PC-9 (cell line): ENCODE measurements at regions not wholly inside any gene's neighbourhood (a gene's known extent, or its start where the extent isn't known, plus 50 kb on each side); places are given as distances from the start of the nearest gene placed in this dataset.

ENCODE experiments used
- BruUV-seq: library from RNA; stranded (reverse); fragments of 400-500 nt; replicated peaks from 2 replicates; lab custom pipeline; 2021; lab: Mats Ljungman, UMichigan
- CTCF ChIA-PET: fragments of 300-600 bp; sonication (Branson Sonifier 250); formaldehyde crosslinking; loops from one replicate; lab custom pipeline; 2022; ENCODE audit warnings: antibody characterized with exemption; lab: Charles Lee
- POLR2A ChIA-PET: fragments of 300-600 bp; sonication (Branson Sonifier 250); formaldehyde crosslinking; loops from one replicate; lab custom pipeline; 2022; ENCODE audit warnings: antibody characterized with exemption; ENCODE audit not compliant: unreplicated experiment; lab: Charles Lee
- DNase-seq, 2 experiments: peaks; one replicate each; pipeline versions ENCODE4 v3.0.0 to v3.0.0-alpha.2; 2015 to 2022; ENCODE audit warnings: mixed read lengths in 1 of 2
- H2AFZ ChIP-seq: fragments of 200-600 bp; sonication (generic); 2 replicates; pipeline ENCODE4 v1.8.1; 2017; ENCODE audit warnings: antibody characterized with exemption
- H3F3A ChIP-seq: fragments of 200-600 bp; sonication (generic); 2 replicates; pipeline ENCODE4 v1.8.1; 2017; ENCODE audit warnings: antibody characterized with exemption, mild to moderate bottlenecking, low read depth; ENCODE audit not compliant: insufficient read depth
- H3K27ac ChIP-seq: fragments of 200-600 bp; sonication (generic); 2 replicates; pipeline ENCODE4 v1.6.1; 2016; ENCODE audit warnings: mixed run types
- H3K27me3 ChIP-seq: fragments of 200-600 bp; sonication (generic); 2 replicates; pipeline ENCODE4 v1.6.1; 2016; ENCODE audit warnings: low read depth, mixed run types; ENCODE audit not compliant: insufficient read depth
- H3K36me3 ChIP-seq: fragments of 200-600 bp; sonication (generic); 2 replicates; pipeline ENCODE4 v1.6.1; 2016; ENCODE audit warnings: low read depth, mixed run types
- H3K4me1 ChIP-seq: fragments of 200-600 bp; sonication (generic); replicated peaks from 2 replicates; pipeline ENCODE4 v1.6.1; 2016; ENCODE audit warnings: mixed run types; ENCODE audit not compliant: insufficient read depth
- H3K4me2 ChIP-seq: fragments of 200-600 bp; sonication (generic); 2 replicates; pipeline ENCODE4 v1.6.1; 2017; ENCODE audit warnings: mixed run types
- H3K4me3 ChIP-seq: fragments of 200-600 bp; sonication (generic); 2 replicates; pipeline ENCODE4 v1.6.1; 2016; ENCODE audit warnings: mixed run types
- H3K79me2 ChIP-seq: fragments of 200-600 bp; sonication (generic); 2 replicates; pipeline ENCODE4 v1.6.1; 2017; ENCODE audit warnings: low read depth, mixed run types
- H3K9me2 ChIP-seq: fragments of 200-600 bp; sonication (generic); 2 replicates; pipeline ENCODE4 v1.8.1; 2017; ENCODE audit warnings: mild to moderate bottlenecking; ENCODE audit not compliant: insufficient read depth
- H3K9me3 ChIP-seq: fragments of 200-600 bp; sonication (generic); 2 replicates; pipeline ENCODE4 v1.8.1; 2016; ENCODE audit warnings: low read depth; ENCODE audit not compliant: insufficient read depth
- H4K20me1 ChIP-seq: fragments of 200-600 bp; sonication (generic); 2 replicates; pipeline ENCODE4 v1.8.1; 2017; ENCODE audit not compliant: insufficient read depth
- EZH2 ChIP-seq: fragments of 200-600 bp; sonication (generic); IDR thresholded peaks from 2 replicates; pipeline ENCODE4 v1.8.0; 2017; ENCODE audit warnings: antibody characterized with exemption, low read depth
- intact Hi-C: fragments of 100-400 bp; cut with micrococcal nuclease; formaldehyde crosslinking; loops from one replicate; pipeline ENCODE4 v1.10.0; 2022; ENCODE audit not compliant: unreplicated experiment
- TF ChIP-seq, protein P1 (sequence below): fragments of 200-600 bp; sonication (generic); conservative IDR thresholded peaks from 2 replicates; pipeline ENCODE4 v1.6.1; 2017; ENCODE audit warnings: mixed run types, antibody characterized with exemption, mild to moderate bottlenecking, moderate library complexity

DNA sequence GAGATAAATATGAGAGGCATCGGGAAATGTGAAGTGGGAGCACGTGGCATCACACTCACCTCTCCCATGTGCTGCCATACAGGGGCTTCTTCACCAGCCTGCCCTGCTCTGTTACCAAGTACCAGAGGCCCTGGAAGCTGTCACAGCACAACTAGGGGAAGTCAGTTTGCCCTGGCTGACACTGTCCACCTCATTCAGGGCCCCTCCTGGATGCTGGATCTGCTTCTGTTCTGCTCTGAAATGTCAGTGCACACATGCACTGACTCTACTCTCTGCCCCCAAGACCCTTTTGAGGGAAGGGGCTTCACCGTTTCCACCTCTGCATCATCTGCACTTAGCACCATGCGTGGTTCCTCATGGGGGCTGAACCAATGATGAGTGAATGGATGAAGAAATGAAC is 311.1 kb downstream of the EN1 start:
- no peaks in the 10 kb centered on the region for H3K9me2 ChIP-seq
- H3K4me2 ChIP-seq: no peak overlapping the region
- intact Hi-C loops: no loop called here
- H3K4me3 ChIP-seq: no peak overlapping the region
- ChIA-PET CTCF (no interaction called here), POLR2A (no interaction called here)
- no peaks in the 10 kb centered on the region for H3K79me2 ChIP-seq
- H2AFZ ChIP-seq: no peak overlapping the region; the same call in 1 of the 2 replicates
- TF ChIP-seq, protein P1, sequence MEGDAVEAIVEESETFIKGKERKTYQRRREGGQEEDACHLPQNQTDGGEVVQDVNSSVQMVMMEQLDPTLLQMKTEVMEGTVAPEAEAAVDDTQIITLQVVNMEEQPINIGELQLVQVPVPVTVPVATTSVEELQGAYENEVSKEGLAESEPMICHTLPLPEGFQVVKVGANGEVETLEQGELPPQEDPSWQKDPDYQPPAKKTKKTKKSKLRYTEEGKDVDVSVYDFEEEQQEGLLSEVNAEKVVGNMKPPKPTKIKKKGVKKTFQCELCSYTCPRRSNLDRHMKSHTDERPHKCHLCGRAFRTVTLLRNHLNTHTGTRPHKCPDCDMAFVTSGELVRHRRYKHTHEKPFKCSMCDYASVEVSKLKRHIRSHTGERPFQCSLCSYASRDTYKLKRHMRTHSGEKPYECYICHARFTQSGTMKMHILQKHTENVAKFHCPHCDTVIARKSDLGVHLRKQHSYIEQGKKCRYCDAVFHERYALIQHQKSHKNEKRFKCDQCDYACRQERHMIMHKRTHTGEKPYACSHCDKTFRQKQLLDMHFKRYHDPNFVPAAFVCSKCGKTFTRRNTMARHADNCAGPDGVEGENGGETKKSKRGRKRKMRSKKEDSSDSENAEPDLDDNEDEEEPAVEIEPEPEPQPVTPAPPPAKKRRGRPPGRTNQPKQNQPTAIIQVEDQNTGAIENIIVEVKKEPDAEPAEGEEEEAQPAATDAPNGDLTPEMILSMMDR: no peak
- TF ChIP-seq EZH2: no peak
- DNase-seq: no peak
- no peak overlapping the region for H3K27ac ChIP-seq
- H3K27me3 ChIP-seq: 0 out of 2 replicates have a peak, but pooled peaks cover 3% of the 10 kb centered on the region
- no peaks in the 10 kb centered on the region for H3F3A ChIP-seq
- BruUV-seq: no TSS peak
- H3K9me3 ChIP-seq: no peaks in the 10 kb centered on the region
- H4K20me1 ChIP-seq: no peaks in the 10 kb centered on the region
- no peaks in the 10 kb centered on the region for H3K36me3 ChIP-seq
- H3K4me1 ChIP-seq: no peaks in the 10 kb centered on the region

DNA sequence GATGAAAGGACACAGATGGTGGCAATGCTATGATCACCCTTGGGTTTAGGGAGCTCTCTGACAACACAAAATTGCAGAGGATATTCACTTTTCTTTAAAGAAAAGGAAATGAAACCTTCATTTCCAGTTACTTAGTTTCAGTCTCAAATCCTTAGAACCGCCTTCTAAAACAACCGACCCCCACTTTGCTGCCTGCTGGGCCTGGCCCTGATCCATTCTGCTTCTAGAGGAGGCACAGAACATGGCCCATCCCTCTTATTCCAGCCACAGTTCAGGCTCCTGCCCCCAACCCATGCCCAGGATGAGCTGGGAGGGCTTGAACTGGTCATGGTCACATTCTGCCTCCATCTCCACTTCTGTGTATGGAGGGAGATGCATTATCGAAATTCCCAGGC is 311.6 kb downstream of the EN1 start:
- ChIA-PET POLR2A (no interaction called here), CTCF (no interaction called here)
- Histone ChIP-seq H3K4me2 (no peak overlapping the region), H3K27me3 (0 out of 2 replicates have a peak, but pooled peaks cover 3% of the 10 kb centered on the region), H4K20me1 (no peaks in the 10 kb centered on the region), H3K79me2 (no peaks in the 10 kb centered on the region), H3K4me1 (no peaks in the 10 kb centered on the region), H3F3A (no peaks in the 10 kb centered on the region), H3K9me3 (no peaks in the 10 kb centered on the region), H3K36me3 (no peaks in the 10 kb centered on the region), H3K9me2 (no peaks in the 10 kb centered on the region), H3K27ac (no peak overlapping the region), H2AFZ (no peak overlapping the region), H3K4me3 (no peak overlapping the region)
- no peak for DNase-seq
- intact Hi-C loops: no loop called here
- TF ChIP-seq EZH2: no peak
- no TSS peak for BruUV-seq

DNA sequence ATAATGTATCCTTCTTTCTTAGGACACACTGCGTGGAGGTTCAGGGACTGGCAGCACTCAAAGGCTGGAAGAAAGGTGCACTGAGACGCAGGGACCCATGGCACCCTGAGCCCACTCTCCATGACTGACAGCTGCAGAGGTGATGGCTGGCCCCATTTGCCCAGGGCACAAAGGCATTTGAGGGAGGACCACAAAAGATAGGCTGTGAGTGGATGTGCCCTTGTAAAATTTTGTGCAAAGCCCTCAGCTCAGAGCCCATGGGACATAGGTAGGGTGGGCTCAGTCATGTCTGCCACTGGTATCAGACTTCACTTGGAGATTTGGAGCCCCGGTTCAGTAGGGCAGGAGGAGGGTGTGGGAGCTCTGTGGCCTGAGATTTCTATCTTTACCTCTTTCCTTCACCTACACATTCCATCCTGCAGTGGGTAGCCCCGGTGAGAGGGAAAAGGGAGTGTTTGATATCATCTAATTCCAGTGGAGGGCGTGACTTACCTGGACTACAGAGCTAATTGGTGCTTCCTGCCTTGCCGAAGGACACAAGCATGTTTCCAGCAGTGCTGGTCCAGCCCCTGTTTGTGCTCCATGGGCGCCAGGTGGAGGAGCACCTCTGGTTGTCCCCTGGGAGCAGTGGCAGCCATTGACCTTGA is 312.2 kb downstream of the EN1 start:
- H3K4me2 ChIP-seq: no peak overlapping the region
- no peak overlapping the region for H2AFZ ChIP-seq
- ChIA-PET POLR2A (no interaction called here), CTCF (no interaction called here)
- H3K36me3 ChIP-seq: no peaks in the 10 kb centered on the region
- no peaks in the 10 kb centered on the region for H3K9me3 ChIP-seq
- H3K27me3 ChIP-seq: 0 out of 2 replicates have a peak, but pooled peaks cover 3% of the 10 kb centered on the region
- H3F3A ChIP-seq: no peaks in the 10 kb centered on the region
- no peaks in the 10 kb centered on the region for H4K20me1 ChIP-seq
- DNase-seq: no peak
- H3K4me1 ChIP-seq: no peaks in the 10 kb centered on the region
- H3K9me2 ChIP-seq: no peaks in the 10 kb centered on the region
- TF ChIP-seq, protein P1: no peak
- TF ChIP-seq EZH2: no peak
- no peak overlapping the region for H3K4me3 ChIP-seq
- no peak overlapping the region for H3K27ac ChIP-seq
- intact Hi-C loops: no loop called here
- H3K79me2 ChIP-seq: no peaks in the 10 kb centered on the region
- no TSS peak for BruUV-seq

DNA sequence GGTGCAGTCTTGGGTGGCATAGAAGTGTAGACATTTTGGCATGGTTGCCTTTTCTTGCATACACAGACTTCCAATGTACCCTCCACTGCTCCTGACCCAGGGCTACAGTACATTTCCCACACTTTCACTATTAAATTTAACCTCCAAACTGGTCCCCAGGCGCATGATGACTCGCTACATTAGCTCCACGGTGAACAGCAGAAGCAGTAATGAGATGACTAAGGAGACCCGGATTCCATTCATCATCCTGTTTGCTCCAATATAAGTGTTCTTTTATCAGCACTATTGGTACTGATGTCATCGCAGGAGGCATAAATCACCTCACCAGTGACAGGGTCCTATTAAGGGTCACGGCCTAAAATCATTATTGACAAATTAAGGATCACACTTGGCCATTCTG is 316.5 kb downstream of the EN1 start:
- POLR2A ChIA-PET: no interaction called here

More for the DNA sequence above, 316.5 kb downstream of the EN1 start:
- H2AFZ ChIP-seq: no peak overlapping the region
- 0 out of 2 replicates have a peak, but pooled peaks cover 3% of the 10 kb centered on the region for H3K27me3 ChIP-seq
- H3K9me3 ChIP-seq: no peaks in the 10 kb centered on the region
- intact Hi-C loops: no loop called here
- H4K20me1 ChIP-seq: no peaks in the 10 kb centered on the region
- no peak overlapping the region for H3K4me3 ChIP-seq
- H3K9me2 ChIP-seq: no peaks in the 10 kb centered on the region
- no peaks in the 10 kb centered on the region for H3K4me1 ChIP-seq
- no peak overlapping the region for H3K4me2 ChIP-seq
- H3K36me3 ChIP-seq: no peaks in the 10 kb centered on the region
- no TSS peak for BruUV-seq
- H3F3A ChIP-seq: no peaks in the 10 kb centered on the region
- no peak for DNase-seq
- CTCF ChIA-PET: no interaction called here
- no peaks in the 10 kb centered on the region for H3K79me2 ChIP-seq
- H3K27ac ChIP-seq: no peak overlapping the region
- TF ChIP-seq, protein P1: no peak
- no peak for TF ChIP-seq EZH2
